ENCODE measurements at regions not wholly inside any gene's neighbourhood (a gene's known extent, or its start where the extent isn't known, plus 50 kb on each side); places are given as distances from the start of the nearest gene placed in this dataset.

DNA sequence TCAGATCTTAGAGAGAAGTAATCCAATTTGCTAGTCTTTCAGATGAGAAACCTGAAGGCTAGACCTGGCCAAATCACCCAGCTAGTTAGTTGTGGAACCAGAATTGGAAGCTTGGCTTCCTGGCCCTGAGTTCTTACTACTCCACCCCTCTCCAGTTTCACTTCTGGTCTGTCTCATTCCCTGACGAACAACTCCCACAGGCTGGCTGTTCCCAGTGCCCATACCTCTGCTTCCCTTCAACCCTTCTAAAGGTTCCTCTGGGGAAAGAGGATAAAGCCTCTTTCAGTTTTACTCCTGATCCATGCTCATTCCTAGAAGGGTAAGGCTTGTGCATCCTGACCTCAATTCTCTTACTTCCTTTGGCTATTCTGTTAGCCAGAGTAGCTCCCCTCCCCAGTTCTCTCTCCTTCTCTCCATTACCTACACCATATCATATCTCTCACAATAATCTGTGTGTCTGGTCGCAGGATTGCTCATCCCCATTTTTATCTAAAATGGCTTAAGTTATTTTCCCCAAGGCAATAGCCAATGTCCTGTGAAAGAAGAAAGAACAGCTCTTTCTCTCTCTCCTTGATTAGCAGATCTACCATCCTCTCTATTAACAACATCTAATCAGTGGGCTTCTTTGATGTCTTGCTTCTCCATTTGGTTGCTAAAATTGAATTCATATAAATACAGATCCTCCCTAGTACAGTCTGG, 155.0 kb upstream of the MAOA start:
- TF ChIP-seq, protein P1, sequence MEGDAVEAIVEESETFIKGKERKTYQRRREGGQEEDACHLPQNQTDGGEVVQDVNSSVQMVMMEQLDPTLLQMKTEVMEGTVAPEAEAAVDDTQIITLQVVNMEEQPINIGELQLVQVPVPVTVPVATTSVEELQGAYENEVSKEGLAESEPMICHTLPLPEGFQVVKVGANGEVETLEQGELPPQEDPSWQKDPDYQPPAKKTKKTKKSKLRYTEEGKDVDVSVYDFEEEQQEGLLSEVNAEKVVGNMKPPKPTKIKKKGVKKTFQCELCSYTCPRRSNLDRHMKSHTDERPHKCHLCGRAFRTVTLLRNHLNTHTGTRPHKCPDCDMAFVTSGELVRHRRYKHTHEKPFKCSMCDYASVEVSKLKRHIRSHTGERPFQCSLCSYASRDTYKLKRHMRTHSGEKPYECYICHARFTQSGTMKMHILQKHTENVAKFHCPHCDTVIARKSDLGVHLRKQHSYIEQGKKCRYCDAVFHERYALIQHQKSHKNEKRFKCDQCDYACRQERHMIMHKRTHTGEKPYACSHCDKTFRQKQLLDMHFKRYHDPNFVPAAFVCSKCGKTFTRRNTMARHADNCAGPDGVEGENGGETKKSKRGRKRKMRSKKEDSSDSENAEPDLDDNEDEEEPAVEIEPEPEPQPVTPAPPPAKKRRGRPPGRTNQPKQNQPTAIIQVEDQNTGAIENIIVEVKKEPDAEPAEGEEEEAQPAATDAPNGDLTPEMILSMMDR (IDR thresholded peaks at IDR 0.05; ENCODE audit: low read depth, low read length, missing input control) = no peak
- TF ChIP-seq, protein P2, sequence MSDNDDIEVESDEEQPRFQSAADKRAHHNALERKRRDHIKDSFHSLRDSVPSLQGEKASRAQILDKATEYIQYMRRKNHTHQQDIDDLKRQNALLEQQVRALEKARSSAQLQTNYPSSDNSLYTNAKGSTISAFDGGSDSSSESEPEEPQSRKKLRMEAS (IDR thresholded peaks at IDR 0.05) = no peak
- TF ChIP-seq JUND (IDR thresholded peaks at IDR 0.05) = no peak
- TF ChIP-seq, protein P3, sequence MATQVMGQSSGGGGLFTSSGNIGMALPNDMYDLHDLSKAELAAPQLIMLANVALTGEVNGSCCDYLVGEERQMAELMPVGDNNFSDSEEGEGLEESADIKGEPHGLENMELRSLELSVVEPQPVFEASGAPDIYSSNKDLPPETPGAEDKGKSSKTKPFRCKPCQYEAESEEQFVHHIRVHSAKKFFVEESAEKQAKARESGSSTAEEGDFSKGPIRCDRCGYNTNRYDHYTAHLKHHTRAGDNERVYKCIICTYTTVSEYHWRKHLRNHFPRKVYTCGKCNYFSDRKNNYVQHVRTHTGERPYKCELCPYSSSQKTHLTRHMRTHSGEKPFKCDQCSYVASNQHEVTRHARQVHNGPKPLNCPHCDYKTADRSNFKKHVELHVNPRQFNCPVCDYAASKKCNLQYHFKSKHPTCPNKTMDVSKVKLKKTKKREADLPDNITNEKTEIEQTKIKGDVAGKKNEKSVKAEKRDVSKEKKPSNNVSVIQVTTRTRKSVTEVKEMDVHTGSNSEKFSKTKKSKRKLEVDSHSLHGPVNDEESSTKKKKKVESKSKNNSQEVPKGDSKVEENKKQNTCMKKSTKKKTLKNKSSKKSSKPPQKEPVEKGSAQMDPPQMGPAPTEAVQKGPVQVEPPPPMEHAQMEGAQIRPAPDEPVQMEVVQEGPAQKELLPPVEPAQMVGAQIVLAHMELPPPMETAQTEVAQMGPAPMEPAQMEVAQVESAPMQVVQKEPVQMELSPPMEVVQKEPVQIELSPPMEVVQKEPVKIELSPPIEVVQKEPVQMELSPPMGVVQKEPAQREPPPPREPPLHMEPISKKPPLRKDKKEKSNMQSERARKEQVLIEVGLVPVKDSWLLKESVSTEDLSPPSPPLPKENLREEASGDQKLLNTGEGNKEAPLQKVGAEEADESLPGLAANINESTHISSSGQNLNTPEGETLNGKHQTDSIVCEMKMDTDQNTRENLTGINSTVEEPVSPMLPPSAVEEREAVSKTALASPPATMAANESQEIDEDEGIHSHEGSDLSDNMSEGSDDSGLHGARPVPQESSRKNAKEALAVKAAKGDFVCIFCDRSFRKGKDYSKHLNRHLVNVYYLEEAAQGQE (IDR thresholded peaks at IDR 0.05) = no peak

Measured in liver (tissue), 3 donors.